GM12878 (cell line): ENCODE measurements at regions not wholly inside any gene's neighbourhood (a gene's known extent, or its start where the extent isn't known, plus 50 kb on each side); places are given as distances from the start of the nearest gene placed in this dataset.

Source experiments
- ATAC-seq: fragments of 200-7000 bp; cut with Tn5 transposase; 3 replicates; pipeline ENCODE4 v1.9.1; 2020; ENCODE audit warnings: mild to moderate bottlenecking, moderate library complexity
- BruUV-seq: library from RNA; stranded (reverse); fragments of 400-500 nt; replicated peaks from 2 replicates; lab custom pipeline; 2021; lab: Mats Ljungman, UMichigan
- CTCF ChIA-PET: fragments of 300-600 bp; sonication (Branson Sonifier 250); formaldehyde crosslinking; extraction: SDS; loops from one replicate; lab custom pipeline; 2021; ENCODE audit warnings: inconsistent platforms; lab: Yijun Ruan, JAX
- POLR2A ChIA-PET: fragments of 350-600 bp; formaldehyde crosslinking; extraction: SDS; loops from one replicate; lab custom pipeline; 2021; ENCODE audit warnings: inconsistent platforms; lab: Charles Lee
- RAD21 ChIA-PET: fragments of 300-600 bp; sonication (Branson Sonifier 250); formaldehyde crosslinking; loops from one replicate; lab custom pipeline; 2023; ENCODE audit warnings: antibody characterized with exemption; ENCODE audit not compliant: unreplicated experiment; lab: Charles Lee
- SMC1A ChIA-PET: fragments of 300-600 bp; sonication (Branson Sonifier 250); formaldehyde crosslinking; loops from one replicate; lab custom pipeline; 2023; ENCODE audit not compliant: unreplicated experiment, uncharacterized antibody; lab: Charles Lee
- DNase-seq: peaks from one replicate; pipeline ENCODE4 v3.0.0-alpha.2; 2011; ENCODE audit warnings: low read depth, low spot score
- FAIRE-seq: peaks from 3 replicates; lab custom pipeline; 2011; peaks lifted over from hg19 to GRCh38; lab: Jason Lieb, UNC
- H2AFZ ChIP-seq: 2 replicates; pipeline ENCODE4 v1.6.0; 2011; ENCODE audit warnings: low read depth, low read length, control low read depth; ENCODE audit not compliant: control insufficient read depth
- H3K27ac ChIP-seq: 2 replicates; pipeline ENCODE4 v1.5.1; 2011; ENCODE audit warnings: control low read depth; ENCODE audit not compliant: control insufficient read depth, insufficient read depth
- H3K27me3 ChIP-seq, 2 experiments: replicated peaks in 1 of 2; 2 replicates each; pipeline versions ENCODE4 v1.6.0 to v1.6.1; 2011; ENCODE audit warnings: low read length in 1 of 2; ENCODE audit not compliant: control insufficient read depth in 2 of 2, insufficient read depth in 2 of 2
- H3K36me3 ChIP-seq, 2 experiments: 2 replicates each; pipeline ENCODE4 v1.5.1; 2011; ENCODE audit warnings: low read length in 1 of 2; ENCODE audit not compliant: control insufficient read depth in 2 of 2, insufficient read depth in 2 of 2
- H3K4me1 ChIP-seq: 2 replicates; pipeline ENCODE4 v1.6.1; 2011; ENCODE audit warnings: mild to moderate bottlenecking, low read length, moderate library complexity, mixed read lengths; ENCODE audit not compliant: control insufficient read depth, insufficient read depth
- H3K4me2 ChIP-seq: 2 replicates; pipeline ENCODE4 v1.6.0; 2011; ENCODE audit warnings: control low read depth; ENCODE audit not compliant: control insufficient read depth, insufficient read depth
- H3K4me3 ChIP-seq: fragments of 200-600 bp; sonication (generic); 2 replicates; pipeline ENCODE4 v1.5.1; 2016
- H3K79me2 ChIP-seq: 2 replicates; pipeline ENCODE4 v1.6.0; 2011; ENCODE audit warnings: low read length; ENCODE audit not compliant: control insufficient read depth, insufficient read depth
- H3K9ac ChIP-seq: 2 replicates; pipeline ENCODE4 v1.8.0; 2011; ENCODE audit warnings: low read length, control low read depth, mixed read lengths; ENCODE audit not compliant: control insufficient read depth, insufficient read depth
- H3K9me3 ChIP-seq: replicated peaks from 3 replicates; pipeline ENCODE4 v1.5.1; 2011; ENCODE audit warnings: mild to moderate bottlenecking, low read length; ENCODE audit not compliant: control insufficient read depth, insufficient read depth
- H4K20me1 ChIP-seq: 2 replicates; pipeline ENCODE4 v1.6.0; 2011; ENCODE audit not compliant: control insufficient read depth, insufficient read depth
- EZH2 ChIP-seq: IDR thresholded peaks from 2 replicates; pipeline ENCODE4 v1.6.1; 2012; ENCODE audit warnings: low read depth, mild to moderate bottlenecking, control low read depth, inconsistent platforms, low read length, borderline replicate concordance; ENCODE audit not compliant: control insufficient read depth
- FOS ChIP-seq: IDR thresholded peaks from 3 replicates; pipeline ENCODE4 v1.6.1; 2011; ENCODE audit warnings: borderline replicate concordance; ENCODE audit not compliant: insufficient read length; ENCODE audit errors: extremely low read depth
- GATAD2B ChIP-seq: fragments of 450-650 bp; conservative IDR thresholded peaks from 2 replicates; pipeline ENCODE4 v1.6.1; 2017; ENCODE audit warnings: low read depth, mild to moderate bottlenecking, moderate library complexity
- MTA3 ChIP-seq: IDR thresholded peaks from 2 replicates; pipeline ENCODE4 v1.6.1; 2012; ENCODE audit warnings: low read length, inconsistent platforms, borderline replicate concordance
- MYB ChIP-seq: fragments of 150-350 bp; IDR thresholded peaks from 2 replicates; pipeline ENCODE4 v1.6.1; 2014; ENCODE audit warnings: mild to moderate bottlenecking, low read depth, low read length, borderline replicate concordance
- PRDM15 ChIP-seq: fragments of 450-650 bp; formaldehyde crosslinking; IDR thresholded peaks from 2 replicates; pipeline ENCODE4 v1.4.0; 2020; ENCODE audit warnings: mild to moderate bottlenecking, moderate library complexity
- RFX5 ChIP-seq: IDR thresholded peaks from 2 replicates; pipeline ENCODE4 v1.6.1; 2011; ENCODE audit warnings: low read depth, low read length, improper control_type of control experiment
- SUZ12 ChIP-seq: fragments of 200-600 bp; sonication (generic); IDR thresholded peaks from one replicate; pipeline ENCODE4 v1.6.1; 2018; ENCODE audit warnings: antibody characterized with exemption, mild to moderate bottlenecking; ENCODE audit not compliant: unreplicated experiment
- WGBS: methylation state at CpG from one replicate; pipeline ENCODE4 v1.1.6; 2016; ENCODE audit warnings: low lambda C conversion rate; ENCODE audit not compliant: insufficient replicate concordance, insufficient coverage; ENCODE audit errors: missing lambda C conversion rate; 5-methylcytosine and 5-hydroxymethylcytosine counted together
- in situ Hi-C: fragments of 300-500 bp; cut with MboI; formaldehyde crosslinking; loops from 9 replicates; pipeline ENCODE4 v1.14.3; 2018; ENCODE audit warnings: mixed read lengths
- intact Hi-C: fragments of 100-400 bp; cut with micrococcal nuclease; formaldehyde crosslinking; loops from one replicate; pipeline ENCODE4 v1.14.2; 2022; ENCODE audit not compliant: unreplicated experiment

GRCh38 chr18:1104181-1104881 lies 199.7 kb downstream of the ADCYAP1 start:
- BruUV-seq, result no TSS peak
- TF ChIP-seq GATAD2B, result no peak
- no peak for TF ChIP-seq EZH2
- TF ChIP-seq FOS, result no peak
- no peak for TF ChIP-seq SUZ12
- no peak for TF ChIP-seq RFX5
- TF ChIP-seq PRDM15 (CRISPR knock-in tag), result no peak
- TF ChIP-seq MYB, result no peak
- TF ChIP-seq MTA3, result no peak
- Histone ChIP-seq H3K36me3 (no peaks in the 10 kb centered on the region), H3K4me1 (no peaks in the 10 kb centered on the region), H3K4me2 (no peak overlapping the region), H3K79me2 (no peaks in the 10 kb centered on the region), H3K27me3 (no peaks in the 10 kb centered on the region), H3K9me3 (no peaks in the 10 kb centered on the region), H4K20me1 (no peaks in the 10 kb centered on the region), H2AFZ (no peak overlapping the region), H3K9ac (no peak overlapping the region), H3K4me3 (no peak overlapping the region), H3K27ac (no peak overlapping the region)
- no peak for DNase-seq
- FAIRE-seq, result no peak
- ATAC-seq, result no peak
- 9% methylated on average over 4 of the region's 4 CpGs for WGBS
- ChIA-PET CTCF (no interaction called here), POLR2A (interaction anchor here (0.7 kb wide), 1 partner anchor 20 kb away, joined by 3 read pairs; no protein-coding TSS in a partner anchor), RAD21 (no interaction called here), SMC1A (interaction anchor here (1.7 kb wide), 1 partner anchor 12 kb away, joined by 3 read pairs; no protein-coding TSS in a partner anchor)
- in situ Hi-C loops (no loop called here), intact Hi-C loops (no loop called here)
